ENCODE measurements at regions not wholly inside any gene's neighbourhood (a gene's known extent, or its start where the extent isn't known, plus 50 kb on each side); places are given as distances from the start of the nearest gene placed in this dataset.

- no peak for TF ChIP-seq POLR2A (IDR thresholded peaks at IDR 0.05; ENCODE audit: low read depth, low read length)
- FAIRE-seq: no peak
- DNase-seq (ENCODE audit: insufficient read length, low spot score): no peak
These were observed 62.1 kb downstream of the CTAGE1 start for GRCh38 chr18:22355598-22355997.

- no peak for TF ChIP-seq POLR2A (IDR thresholded peaks at IDR 0.05; ENCODE audit: low read depth, low read length)
- DNase-seq (ENCODE audit: insufficient read length, low spot score) (no peak), FAIRE-seq (no peak)
These were observed 62.6 kb downstream of the CTAGE1 start for GRCh38 chr18:22355069-22355468.

GRCh38 chr18:22349966-22350365 is 67.7 kb downstream of the CTAGE1 start:
- FAIRE-seq: no peak
- TF ChIP-seq POLR2A (IDR thresholded peaks at IDR 0.05; ENCODE audit: low read depth, low read length): no peak
- no peak for DNase-seq (ENCODE audit: insufficient read length, low spot score)

GRCh38 chr18:22349317-22349898 is 68.3 kb downstream of the CTAGE1 start:
- DNase-seq (ENCODE audit: insufficient read length, low spot score) (no peak), FAIRE-seq (no peak)

GRCh38 chr18:22348521-22349316 is 69.0 kb downstream of the CTAGE1 start:
- TF ChIP-seq POLR2A (IDR thresholded peaks at IDR 0.05; ENCODE audit: low read depth, low read length): no peak
- no peak for DNase-seq (ENCODE audit: insufficient read length, low spot score)
- FAIRE-seq: no peak

More at GRCh38 chr18:22349317-22349898, 68.3 kb downstream of the CTAGE1 start:
- no peak for TF ChIP-seq POLR2A (IDR thresholded peaks at IDR 0.05; ENCODE audit: low read depth, low read length)

GRCh38 chr18:22347606-22348511 is 69.9 kb downstream of the CTAGE1 start:
- DNase-seq (ENCODE audit: insufficient read length, low spot score): no peak
- no peak for TF ChIP-seq POLR2A (IDR thresholded peaks at IDR 0.05; ENCODE audit: low read depth, low read length)
- FAIRE-seq: no peak

- no peak for FAIRE-seq
- no peak for TF ChIP-seq POLR2A (IDR thresholded peaks at IDR 0.05; ENCODE audit: low read depth, low read length)
- no peak for DNase-seq (ENCODE audit: insufficient read length, low spot score)
These were observed 70.6 kb downstream of the CTAGE1 start for GRCh38 chr18:22346953-22347605.

GRCh38 chr18:22346401-22346952 is 71.2 kb downstream of the CTAGE1 start:
- DNase-seq (ENCODE audit: insufficient read length, low spot score): no peak
- no peak for TF ChIP-seq POLR2A (IDR thresholded peaks at IDR 0.05; ENCODE audit: low read depth, low read length)
- FAIRE-seq: no peak

GRCh38 chr18:22345718-22346117 is 72.0 kb downstream of the CTAGE1 start:
- TF ChIP-seq POLR2A (IDR thresholded peaks at IDR 0.05; ENCODE audit: low read depth, low read length): no peak
- no peak for DNase-seq (ENCODE audit: insufficient read length, low spot score)
- no peak for FAIRE-seq

GRCh38 chr18:22344908-22345670 is 72.6 kb downstream of the CTAGE1 start:
- FAIRE-seq (no peak), DNase-seq (ENCODE audit: insufficient read length, low spot score) (no peak)
- no peak for TF ChIP-seq POLR2A (IDR thresholded peaks at IDR 0.05; ENCODE audit: low read depth, low read length)

GRCh38 chr18:22344445-22344844 is 73.3 kb downstream of the CTAGE1 start:
- TF ChIP-seq POLR2A (IDR thresholded peaks at IDR 0.05; ENCODE audit: low read depth, low read length): no peak
- no peak for DNase-seq (ENCODE audit: insufficient read length, low spot score)
- no peak for FAIRE-seq

GRCh38 chr18:22343613-22344012 is 74.1 kb downstream of the CTAGE1 start:
- DNase-seq (ENCODE audit: insufficient read length, low spot score): no peak
- no peak for TF ChIP-seq POLR2A (IDR thresholded peaks at IDR 0.05; ENCODE audit: low read depth, low read length)
- no peak for FAIRE-seq

- TF ChIP-seq POLR2A (IDR thresholded peaks at IDR 0.05; ENCODE audit: low read depth, low read length): no peak
- DNase-seq (ENCODE audit: insufficient read length, low spot score) (peak; percentile 41), FAIRE-seq (no peak)
These were observed 75.1 kb downstream of the CTAGE1 start for GRCh38 chr18:22342625-22343024.
